ENCODE measurements at regions not wholly inside any gene's neighbourhood (a gene's known extent, or its start where the extent isn't known, plus 50 kb on each side); places are given as distances from the start of the nearest gene placed in this dataset.
"Not testable (repeated sequence)": the region's sequence is repeated elsewhere in the genome, so short reads cannot be mapped to it uniquely, and the experiment has no call there.

DNA sequence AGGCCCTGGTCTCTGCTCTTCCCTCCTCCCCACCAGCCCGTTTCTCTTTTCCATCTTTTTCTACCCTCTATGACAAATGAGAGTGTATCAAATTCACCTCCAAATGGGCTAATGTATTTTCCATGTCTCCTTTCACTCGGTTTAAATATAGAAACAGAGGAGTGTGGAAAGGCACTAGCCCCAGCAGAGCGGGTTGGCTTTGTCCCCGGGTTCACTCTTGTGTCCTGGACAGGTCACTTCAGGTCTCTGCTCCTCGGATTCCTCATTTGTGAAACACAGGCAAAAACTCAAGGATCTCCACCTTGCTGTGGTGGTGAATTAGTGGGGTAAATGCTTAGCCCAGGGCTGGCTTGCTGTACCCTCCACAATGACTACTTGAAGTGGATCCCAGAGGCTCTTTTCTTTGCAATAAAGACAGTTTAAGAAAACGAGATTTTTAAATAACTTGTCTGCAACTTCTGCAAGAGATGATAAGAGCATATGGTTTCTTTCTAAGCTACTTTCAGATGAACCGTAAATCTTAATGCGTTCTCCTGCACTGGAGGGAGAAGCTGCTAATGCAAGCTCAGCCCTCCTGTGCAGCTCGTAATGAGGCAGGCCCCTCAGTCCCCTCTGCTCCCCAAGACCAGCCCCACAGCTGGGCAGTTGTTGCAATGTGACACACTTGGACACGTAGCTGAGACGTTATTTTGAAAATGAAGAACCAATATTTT, 292.9 kb downstream of the THBS2 start:
- no peak for DNase-seq

- no peak for DNase-seq
These were observed 293.9 kb downstream of the THBS2 start for GRCh38 chr6:168959696-168960095.

DNA sequence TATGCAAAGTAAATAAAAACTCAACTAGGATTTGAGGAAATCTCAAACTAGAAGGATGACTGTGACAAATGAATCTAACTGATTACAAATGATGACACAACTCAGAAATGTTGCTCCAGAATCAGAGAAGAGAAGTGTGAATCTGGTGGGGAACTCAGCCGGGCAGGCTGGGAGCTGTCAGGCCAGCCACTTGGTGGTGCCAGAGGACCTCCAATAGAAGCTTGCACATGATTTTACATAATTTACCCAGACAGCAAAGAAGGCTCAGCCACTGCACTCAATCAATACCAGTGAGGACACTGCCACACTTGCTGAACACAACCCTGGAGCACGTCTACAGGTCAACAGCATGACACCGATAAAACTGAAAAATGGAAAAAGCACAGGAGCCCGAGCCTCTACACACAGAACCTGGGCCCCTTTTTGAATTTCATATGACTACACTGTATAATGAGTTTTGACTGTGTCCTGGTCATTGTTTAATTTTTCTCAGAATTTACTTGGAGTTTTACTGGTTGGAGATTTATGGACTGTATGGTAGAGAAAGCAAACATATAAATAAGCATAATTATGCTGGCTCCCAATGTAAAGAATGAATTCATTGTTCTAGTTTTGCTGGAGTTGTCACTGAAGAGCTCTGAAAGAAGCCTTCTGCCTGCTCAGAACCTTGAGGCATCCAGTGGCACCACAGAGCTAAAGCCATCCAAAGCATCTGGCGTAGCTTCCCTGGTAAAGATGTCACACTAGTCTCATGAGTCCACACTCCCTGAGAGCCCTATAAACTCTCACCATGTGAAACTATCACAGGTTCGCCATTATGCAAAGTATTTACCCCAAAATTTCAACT, 296.5 kb downstream of the THBS2 start:
- peak; percentile 76 for DNase-seq

GRCh38 chr6:168956141-168956838, 297.4 kb downstream of the THBS2 start:
- DNase-seq: no peak

DNA sequence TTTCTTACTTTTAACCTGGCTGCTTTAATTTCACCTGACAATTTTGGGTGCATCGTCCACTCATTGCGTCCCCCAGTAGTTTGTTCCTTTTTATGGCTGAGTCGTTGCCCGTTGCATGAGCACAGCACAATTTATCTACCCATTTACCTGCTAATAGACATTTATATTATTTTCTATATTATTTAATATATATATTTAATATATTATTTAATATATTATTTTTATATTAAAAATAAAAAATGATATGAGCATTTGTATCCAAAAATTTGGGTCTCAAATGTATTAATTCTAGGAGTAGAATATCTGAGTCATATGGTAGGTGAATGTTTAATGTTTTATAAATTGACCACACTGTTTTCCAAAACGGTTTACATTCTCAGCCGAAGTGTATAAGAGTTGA, 300.2 kb downstream of the THBS2 start:
- no peak for DNase-seq

DNA sequence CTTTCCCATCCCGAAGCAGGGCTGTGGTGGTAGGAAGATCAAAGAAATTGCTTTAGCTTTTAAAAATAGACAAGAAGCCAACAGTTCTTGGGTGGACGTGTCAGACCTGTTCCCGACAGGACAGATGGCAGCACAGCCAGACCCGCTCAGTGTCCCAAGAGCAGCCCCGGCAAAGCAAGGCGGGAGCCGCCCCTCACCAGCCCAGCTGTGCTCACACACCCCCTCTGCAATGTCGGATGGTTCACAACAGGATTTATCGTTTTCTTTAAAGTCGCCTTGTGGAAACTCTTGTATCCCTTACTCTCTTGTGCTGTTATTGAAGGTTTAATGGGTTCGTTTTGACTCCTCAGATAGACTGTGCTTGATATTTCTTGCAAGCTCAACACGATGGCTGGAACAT, 302.4 kb downstream of the THBS2 start:
- DNase-seq: no peak

DNA sequence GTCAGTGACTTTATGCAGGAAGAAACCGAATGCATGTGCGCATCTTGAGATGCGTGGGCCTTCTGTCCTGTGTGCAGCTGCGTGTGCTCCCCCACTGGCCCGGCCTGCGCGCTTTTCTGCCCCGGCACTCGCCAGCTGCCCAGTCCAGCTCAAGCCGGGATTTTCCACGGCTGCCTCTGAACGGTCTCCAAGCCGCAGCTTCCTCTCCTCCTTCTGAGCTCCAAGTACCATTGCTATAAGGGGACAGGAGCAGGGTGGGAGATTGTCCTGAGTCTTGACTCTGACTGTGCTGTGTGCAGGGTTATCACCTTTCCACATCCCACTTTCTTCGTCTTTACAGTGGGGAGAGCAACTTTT, 302.8 kb downstream of the THBS2 start:
- DNase-seq: no peak

DNA sequence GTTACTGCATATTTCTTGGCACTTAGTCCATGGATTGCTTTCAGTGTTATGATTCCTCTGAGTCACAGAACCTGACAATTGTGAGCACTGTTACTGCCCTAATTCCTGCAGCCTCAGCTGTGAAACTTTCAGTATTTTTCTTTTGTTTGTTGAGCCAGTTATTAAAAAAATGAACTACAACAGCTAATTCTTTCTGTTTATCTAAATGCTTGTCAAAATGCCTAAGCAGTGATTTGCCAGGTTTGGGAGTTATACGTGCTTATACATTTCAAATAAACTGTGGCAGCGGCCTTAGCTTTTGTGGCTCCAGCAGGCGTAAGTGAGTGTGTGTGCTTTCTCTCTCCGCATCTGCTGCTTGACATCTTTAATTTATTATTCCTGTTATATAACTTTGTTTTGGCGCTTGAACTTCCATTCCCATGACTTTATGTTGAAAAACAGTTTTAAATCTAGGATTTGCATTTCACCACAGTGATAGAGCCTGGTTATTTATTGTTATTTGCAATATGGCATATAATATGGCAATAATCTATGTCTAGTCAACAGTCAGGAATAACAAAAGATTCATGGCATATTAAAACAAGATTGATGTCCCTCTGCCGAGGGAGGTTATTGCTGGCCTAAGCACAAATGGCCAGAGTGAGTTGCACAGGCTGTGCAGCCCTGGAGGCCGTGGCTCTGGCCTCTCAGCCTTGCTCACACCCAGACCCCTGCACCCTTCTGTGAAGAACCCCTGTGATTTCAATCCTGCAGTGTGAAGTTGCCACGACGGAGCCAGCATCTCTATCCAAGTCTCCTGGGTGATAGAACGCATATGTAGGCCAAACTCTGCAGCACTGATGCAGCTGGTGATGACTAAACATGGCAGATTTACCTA, 303.4 kb downstream of the THBS2 start:
- no peak for DNase-seq

DNA sequence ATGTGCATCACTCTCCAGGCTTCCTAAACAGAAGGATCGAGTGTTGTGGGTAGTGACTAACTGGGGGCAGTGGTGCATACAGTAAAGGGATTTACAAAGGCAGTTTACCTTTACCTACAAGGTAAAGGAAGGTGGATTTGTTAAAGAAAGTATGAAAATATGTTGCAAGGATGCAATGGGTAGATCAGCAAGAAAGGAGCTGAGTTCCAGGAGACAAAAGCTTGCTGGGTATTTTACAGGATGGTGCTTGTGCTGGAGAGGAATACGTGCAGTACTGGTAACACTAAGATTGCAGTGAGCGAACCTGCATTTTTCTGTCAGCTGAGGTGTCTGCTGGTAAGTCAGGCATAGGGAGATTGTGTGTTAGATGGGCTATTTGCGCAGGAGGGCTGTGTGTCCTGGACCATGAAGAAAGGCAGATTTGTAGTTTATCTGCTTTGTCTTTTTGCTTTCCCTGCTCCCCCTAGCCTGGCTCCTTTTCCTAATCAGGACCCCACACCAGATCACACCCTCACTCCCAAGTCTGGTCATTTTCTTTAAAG, 304.6 kb downstream of the THBS2 start:
- DNase-seq: no peak

DNA sequence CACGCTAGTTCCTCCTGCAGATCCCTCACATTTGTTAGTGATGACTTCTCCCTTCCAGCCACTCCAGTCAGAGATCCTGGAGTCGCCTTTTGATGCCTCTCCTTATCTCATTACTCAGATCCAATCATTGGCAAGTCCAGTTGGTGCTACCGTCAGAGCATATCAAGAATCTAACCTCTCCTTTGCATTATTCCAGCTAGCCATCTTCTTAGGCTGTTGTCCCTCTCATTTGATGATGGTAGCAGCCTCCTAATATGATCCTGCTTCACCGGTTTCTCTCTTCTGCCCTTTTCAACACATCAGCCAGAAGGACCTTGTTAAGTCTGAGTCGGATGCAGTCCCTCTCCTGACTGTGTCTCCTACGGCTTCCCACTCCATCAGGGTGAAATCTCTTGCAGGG, 305.6 kb downstream of the THBS2 start:
- DNase-seq: no peak

DNA sequence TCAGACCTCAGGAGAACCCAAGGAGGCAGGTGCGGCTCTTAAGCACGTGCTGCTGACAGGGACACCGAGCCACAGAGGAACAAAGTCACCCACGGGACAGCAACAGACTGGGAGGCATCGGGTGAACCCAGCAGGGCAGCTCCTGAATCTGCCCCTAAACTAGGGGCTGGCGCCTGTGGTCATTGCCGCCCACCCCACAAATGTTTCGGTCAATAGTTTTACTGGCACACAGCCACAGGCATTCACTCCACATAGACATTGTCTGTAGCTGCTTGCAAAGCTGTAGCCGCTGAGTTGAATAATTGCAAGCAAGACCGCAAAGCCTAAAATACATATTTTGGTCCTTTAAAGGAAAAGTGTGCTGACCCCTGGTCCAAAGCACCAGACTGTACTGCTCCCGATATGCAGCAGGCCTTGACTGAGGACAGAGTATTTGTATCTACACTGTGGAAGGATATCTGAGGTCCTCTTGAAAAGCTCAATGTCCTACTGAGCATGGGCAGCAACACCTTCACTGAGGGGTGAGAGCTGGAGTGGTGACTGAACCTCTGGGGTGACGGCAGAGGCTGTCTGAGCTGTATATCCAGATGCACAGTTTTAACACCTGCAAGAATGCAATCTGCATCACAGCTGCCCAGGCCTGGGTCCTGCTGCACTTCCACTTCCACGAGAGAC, 310.3 kb downstream of the THBS2 start:
- DNase-seq: no peak

GRCh38 chr6:168942646-168943045, 311.0 kb downstream of the THBS2 start:
- DNase-seq: no peak

DNA sequence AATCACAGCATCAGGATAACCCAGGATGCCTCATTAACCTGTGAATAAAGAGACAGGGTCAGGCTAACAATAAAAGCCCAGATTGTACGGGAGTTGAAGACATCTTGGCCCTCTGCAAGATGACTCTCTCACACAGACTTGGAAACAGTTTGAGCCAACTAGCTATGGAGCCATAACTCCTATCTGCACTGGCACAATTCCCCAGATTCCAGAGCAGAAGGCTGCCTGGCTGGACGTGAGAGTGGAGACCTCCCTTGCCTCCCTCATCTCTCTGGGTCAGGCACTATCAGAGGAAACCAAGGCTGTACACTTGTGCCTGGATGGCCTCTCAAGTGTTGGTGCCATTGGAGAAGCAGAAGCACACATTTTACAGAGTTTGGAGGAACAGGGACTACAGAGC, 312.6 kb downstream of the THBS2 start:
- DNase-seq: no peak

GRCh38 chr6:168939796-168940195, 313.9 kb downstream of the THBS2 start:
- no peak for DNase-seq

GRCh38 chr6:168939041-168939440, 314.6 kb downstream of the THBS2 start:
- DNase-seq: no peak

DNA sequence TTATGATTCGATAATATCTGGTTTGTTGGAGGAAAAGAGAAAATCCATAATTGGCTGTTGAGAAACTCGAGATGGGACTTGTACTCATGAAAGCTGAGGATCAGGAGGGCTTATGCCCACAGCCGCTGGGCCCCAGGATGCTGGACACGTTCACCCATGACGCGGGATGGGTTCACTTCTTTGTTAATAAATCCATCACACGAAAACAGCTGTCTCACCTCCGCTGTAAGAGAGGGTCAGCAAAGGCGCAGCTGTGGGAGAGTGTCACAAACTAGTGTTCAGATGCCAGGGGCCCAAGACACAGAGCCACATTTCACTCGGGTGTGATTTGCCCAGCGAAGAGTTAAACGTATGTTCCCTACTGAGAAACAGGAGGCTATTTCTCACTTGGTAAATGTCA, 315.1 kb downstream of the THBS2 start:
- no peak for DNase-seq

GRCh38 chr6:168937054-168937453, 316.6 kb downstream of the THBS2 start:
- no peak for DNase-seq

DNA sequence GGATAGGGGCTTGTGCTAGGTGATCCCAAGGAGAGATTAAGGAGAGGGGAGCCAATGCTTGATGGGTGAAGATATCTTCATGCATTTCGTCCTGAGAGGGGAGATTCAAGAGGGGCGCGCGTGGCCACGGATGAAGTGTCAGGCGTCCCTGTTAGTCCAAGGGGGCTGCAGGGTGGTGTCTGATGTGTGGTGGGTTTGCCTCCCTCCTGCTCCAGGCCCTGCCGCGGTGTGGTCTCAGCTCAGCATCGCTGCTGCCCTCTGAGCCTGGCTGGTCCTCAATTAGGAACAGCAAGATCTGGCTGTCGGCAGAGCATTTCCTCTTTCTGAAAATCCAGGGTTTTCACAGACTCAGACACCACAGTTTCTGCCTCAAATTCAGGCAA, 318.0 kb downstream of the THBS2 start:
- DNase-seq: no peak

DNA sequence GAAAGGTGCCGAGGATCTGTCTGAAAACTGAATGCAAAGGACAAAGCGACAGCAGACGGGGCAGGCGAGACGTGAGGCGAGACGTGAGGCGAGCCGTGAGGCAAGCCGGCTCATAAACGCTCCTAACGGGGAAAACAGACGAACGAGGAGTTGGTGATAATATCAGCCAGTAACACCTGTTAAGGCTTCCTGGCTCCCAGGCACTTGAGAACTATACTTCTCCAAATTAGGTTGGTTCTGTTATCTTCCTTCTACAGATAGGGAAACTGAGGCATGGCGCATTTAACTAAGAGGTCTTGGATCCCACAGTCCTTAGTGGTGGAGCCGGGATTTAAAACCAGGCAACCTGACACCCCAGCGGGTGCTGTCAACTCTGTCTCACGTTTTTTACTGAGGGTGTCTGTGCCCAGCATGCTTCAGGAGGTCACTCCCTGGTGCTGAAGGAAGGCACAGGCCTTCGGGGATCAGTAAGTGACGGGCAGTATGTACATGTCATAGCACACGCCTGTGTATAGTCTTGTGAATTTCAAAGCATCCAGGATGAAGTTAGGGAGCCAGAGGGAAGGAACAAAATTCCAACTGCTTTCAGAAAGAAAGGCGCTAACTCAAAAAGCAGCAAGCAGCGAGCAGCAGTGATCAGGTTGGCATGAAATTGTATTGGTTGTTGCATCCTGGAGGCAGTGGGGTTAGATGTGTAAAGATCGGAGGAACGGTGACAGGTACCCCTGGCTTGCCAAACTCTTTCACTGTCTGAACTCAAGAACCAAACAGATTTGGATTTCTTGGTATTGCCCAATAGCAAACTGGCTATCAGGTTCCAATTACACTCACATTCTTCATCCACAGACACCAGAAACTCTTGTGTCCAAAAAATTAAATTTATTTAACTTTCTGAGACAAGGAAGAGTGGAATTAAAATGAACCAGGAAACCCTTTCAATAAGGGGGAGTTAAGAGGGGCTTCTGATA, 318.7 kb downstream of the THBS2 start:
- DNase-seq: no peak

DNA sequence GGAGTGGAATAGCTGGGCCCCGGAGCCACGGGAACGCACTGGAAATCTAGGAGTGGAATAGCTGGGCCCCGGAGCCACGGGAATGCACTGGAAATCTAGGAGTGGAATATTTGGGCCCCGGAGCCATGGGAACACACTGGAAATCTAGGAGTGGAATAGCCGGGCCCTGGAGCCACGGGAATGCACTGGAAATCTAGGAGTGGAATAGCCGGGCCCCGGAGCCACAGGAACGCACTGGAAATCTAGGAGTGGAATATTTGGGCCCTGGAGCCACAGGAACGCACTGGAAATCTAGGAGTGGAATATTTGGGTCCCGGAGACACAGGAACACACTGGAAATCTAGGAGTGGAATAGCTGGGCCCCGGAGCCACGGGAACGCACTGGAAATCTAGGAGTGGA, 321.5 kb downstream of the THBS2 start:
- DNase-seq: not testable (repeated sequence)

DNA sequence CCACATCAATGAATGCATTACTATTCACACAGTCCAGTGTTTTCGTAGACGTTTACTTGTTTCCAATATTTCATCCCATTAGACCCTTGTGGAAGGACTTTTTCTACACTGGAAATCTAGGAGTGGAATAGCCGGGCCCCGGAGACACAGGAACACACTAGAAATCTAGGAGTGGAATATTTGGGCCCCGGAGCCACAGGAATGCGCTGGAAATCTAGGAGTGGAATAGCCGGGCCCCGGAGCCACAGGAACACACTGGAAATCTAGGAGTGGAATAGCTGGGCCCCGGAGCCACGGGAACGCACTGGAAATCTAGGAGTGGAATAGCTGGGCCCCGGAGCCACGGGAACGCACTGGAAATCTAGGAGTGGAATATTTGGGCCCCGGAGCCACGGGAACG, 322.6 kb downstream of the THBS2 start:
- DNase-seq: not testable (repeated sequence)

Data from hematopoietic multipotent progenitor cell treated with erythropoietin and hydrocortisone succinate and interleukin-3 and kit ligand, for 4 days (in vitro differentiated cells).